IPS-18a (cell line): ENCODE measurements at regions not wholly inside any gene's neighbourhood (a gene's known extent, or its start where the extent isn't known, plus 50 kb on each side); places are given as distances from the start of the nearest gene placed in this dataset.

Experiments
- H3K27ac ChIP-seq: one replicate; pipeline ENCODE4 v1.5.1; 2013; ENCODE audit warnings: low read length
- H3K27me3 ChIP-seq: one replicate; pipeline ENCODE4 v1.6.1; 2013; ENCODE audit warnings: mild to moderate bottlenecking, low read length; ENCODE audit not compliant: control insufficient read depth, insufficient read depth
- H3K36me3 ChIP-seq: one replicate; pipeline ENCODE4 v1.6.1; 2013; ENCODE audit warnings: low read depth, low read length; ENCODE audit not compliant: control insufficient read depth
- H3K4me1 ChIP-seq: one replicate; pipeline ENCODE4 v1.6.1; 2013; ENCODE audit warnings: low read depth, low read length; ENCODE audit not compliant: control insufficient read depth
- H3K4me3 ChIP-seq: one replicate; pipeline ENCODE4 v1.5.1; 2013; ENCODE audit warnings: low read length
- H3K9ac ChIP-seq: one replicate; pipeline ENCODE4 v1.6.1; 2013; ENCODE audit warnings: mild to moderate bottlenecking, low read length, moderate library complexity
- H3K9me3 ChIP-seq: one replicate; pipeline ENCODE4 v1.6.1; 2013; ENCODE audit warnings: low read depth, low read length; ENCODE audit not compliant: control insufficient read depth

GRCh38 chr7:1314908-1315450, 82.3 kb downstream of the UNCX start:
- no peak overlapping the region for H3K9ac ChIP-seq
- H3K36me3 ChIP-seq, result no peaks in the 10 kb centered on the region
- no peaks in the 10 kb centered on the region for H3K4me1 ChIP-seq
- no peak overlapping the region for H3K27ac ChIP-seq
- H3K9me3 ChIP-seq, result no peaks in the 10 kb centered on the region
- H3K4me3 ChIP-seq, result no peak overlapping the region
- H3K27me3 ChIP-seq, result no peaks in the 10 kb centered on the region

GRCh38 chr7:1316086-1316485, 83.4 kb downstream of the UNCX start:
- Histone ChIP-seq H3K4me3 (no peak overlapping the region), H3K27me3 (no peaks in the 10 kb centered on the region), H3K9me3 (no peaks in the 10 kb centered on the region), H3K9ac (no peak overlapping the region), H3K36me3 (no peaks in the 10 kb centered on the region), H3K4me1 (no peaks in the 10 kb centered on the region), H3K27ac (no peak overlapping the region)

DNA sequence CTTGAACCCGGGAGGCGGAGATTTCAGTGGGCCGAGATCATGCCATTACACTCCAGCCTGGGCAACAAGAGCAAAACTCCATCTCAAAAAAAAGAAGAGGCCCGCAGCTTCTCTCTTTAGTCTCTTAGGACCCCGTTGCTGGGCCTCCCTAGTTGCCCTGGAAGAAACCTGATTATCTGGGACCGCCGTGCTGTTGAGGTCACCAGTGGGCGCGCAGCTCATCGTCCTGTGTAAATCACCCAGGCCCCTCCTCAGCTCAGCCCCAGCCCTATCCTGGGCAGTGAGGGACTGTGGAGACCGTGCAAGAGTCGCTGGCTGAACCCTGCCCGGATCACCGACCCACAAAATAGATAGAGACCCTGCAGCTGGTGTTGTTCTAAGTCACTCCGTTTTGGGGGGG, 85.0 kb downstream of the UNCX start:
- no peaks in the 10 kb centered on the region for H3K9me3 ChIP-seq
- no peak overlapping the region for H3K4me3 ChIP-seq
- no peaks in the 10 kb centered on the region for H3K4me1 ChIP-seq
- no peak overlapping the region for H3K9ac ChIP-seq
- H3K27ac ChIP-seq, result no peak overlapping the region
- no peaks in the 10 kb centered on the region for H3K27me3 ChIP-seq
- H3K36me3 ChIP-seq, result no peaks in the 10 kb centered on the region

DNA sequence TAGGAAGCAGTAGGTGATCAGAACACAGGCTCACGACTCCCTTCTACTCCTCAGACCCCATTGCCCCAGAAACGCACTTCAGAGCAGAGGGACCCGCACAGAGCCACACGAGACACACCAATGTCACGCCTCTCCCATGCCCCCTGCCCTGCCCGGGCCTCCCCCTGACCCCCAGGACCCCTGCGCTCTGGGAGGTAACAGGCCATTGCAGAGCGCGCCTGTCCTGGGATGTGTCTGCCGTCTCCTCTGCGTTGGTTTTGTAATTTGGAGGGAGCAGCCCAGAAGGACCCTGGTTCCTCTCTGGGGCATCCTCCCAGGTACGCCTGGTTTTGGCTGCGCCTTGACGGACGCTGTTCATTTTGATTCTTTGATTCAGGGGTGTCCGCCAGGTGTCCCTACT, 85.4 kb downstream of the UNCX start:
- H3K9ac ChIP-seq, result no peak overlapping the region
- no peaks in the 10 kb centered on the region for H3K36me3 ChIP-seq
- H3K4me1 ChIP-seq, result no peaks in the 10 kb centered on the region
- H3K27me3 ChIP-seq, result no peaks in the 10 kb centered on the region
- no peak overlapping the region for H3K4me3 ChIP-seq
- H3K9me3 ChIP-seq, result no peaks in the 10 kb centered on the region
- no peak overlapping the region for H3K27ac ChIP-seq

DNA sequence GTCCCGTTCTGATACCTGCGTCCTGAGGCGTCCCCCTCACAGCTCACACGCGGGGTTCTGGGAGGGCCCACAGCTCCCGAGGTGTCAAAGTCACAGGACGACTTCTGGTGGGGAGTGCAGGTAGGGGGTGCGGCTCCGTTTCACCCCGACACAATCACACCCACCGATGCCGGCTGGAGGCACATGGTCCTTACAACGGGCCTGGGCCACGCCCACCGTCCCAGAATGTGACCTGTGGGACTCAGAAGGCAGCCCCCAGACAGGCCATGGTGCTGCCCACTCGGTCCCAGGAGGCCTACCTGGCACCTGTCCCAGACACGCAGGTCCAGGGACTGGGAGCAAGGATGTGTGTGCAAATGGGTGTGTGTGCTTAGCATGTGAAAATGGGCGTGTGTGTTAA, 86.0 kb downstream of the UNCX start:
- H3K9ac ChIP-seq, result no peak overlapping the region
- H3K4me1 ChIP-seq, result no peaks in the 10 kb centered on the region
- no peaks in the 10 kb centered on the region for H3K9me3 ChIP-seq
- no peak overlapping the region for H3K4me3 ChIP-seq
- H3K27ac ChIP-seq, result no peak overlapping the region
- no peaks in the 10 kb centered on the region for H3K36me3 ChIP-seq
- no peaks in the 10 kb centered on the region for H3K27me3 ChIP-seq

DNA sequence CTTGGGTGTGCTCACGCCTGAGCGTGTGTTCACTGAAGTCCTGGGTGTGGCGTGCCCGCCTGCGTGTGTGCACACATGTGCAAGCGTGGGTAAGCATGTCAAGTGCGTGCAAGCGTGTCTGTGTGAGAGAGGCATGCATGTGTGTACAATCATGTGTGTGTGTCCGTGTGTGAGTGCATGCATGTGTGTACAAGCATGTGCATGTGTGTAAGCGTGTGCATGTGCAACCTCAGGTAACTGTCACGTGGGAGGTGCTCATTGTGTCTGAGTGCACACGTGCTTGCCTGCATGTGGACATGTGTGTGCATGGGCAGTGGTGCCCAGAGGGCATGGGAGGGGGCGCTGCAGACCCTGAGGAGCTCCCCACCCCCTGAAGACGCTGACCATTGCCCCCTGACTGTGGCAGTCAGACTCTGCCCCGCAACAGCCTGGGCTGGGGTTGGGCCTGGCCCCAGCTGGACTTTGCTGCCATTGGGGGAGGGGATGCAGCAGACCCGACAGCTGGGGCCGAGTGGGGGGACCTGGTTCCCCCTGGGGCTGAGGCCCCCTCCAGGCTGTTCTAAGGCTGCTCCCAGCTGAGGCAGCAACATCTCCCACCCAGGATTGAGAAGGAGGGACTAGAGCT, 88.1 kb downstream of the UNCX start:
- no peak overlapping the region for H3K27ac ChIP-seq
- H3K4me3 ChIP-seq, result no peak overlapping the region
- H3K4me1 ChIP-seq, result no peaks in the 10 kb centered on the region
- H3K27me3 ChIP-seq, result no peaks in the 10 kb centered on the region
- H3K36me3 ChIP-seq, result no peaks in the 10 kb centered on the region
- H3K9ac ChIP-seq, result no peak overlapping the region
- H3K9me3 ChIP-seq, result no peaks in the 10 kb centered on the region

DNA sequence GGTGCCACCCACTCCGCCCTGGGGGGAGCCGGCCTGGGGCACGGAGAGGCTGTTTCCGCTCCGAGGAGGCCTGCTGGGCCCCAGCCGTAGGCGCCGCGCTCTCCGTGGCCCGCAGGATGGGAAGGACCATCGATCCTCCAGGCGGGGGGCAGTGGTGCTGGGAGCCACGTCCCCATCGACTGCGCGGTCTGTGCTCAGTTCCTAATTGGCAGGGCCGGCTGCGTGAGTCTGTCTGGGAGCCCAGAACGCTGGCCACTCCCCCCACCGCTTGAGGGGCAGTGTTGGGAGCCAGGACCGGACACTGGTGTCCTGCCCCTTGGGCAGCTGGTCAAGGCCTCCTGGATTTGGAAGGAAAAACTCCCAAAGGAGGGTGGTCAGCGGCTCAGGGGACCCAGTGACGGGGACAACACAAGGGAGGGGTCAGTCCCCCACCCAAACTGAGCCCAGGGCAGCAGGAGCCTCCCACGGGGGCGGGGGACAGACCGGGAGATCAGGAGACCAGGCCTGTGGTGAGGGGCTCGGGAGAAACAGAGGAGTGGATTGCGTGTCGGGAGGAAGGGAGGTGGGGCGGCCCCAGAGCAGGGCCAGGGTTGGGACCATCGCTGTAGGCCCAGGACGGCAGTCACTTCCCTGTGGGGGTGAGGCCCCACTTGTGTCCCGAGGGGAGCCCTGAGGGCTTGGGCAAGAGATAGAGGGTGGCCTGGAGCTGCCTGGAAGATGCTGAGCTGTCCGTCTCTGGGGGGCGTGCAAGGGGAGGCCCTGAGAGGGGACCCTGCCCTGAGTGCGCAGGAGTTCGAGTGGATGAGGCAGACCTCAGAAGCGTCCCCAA, 89.0 kb downstream of the UNCX start:
- Histone ChIP-seq H3K27me3 (no peaks in the 10 kb centered on the region), H3K9ac (no peak overlapping the region), H3K36me3 (no peaks in the 10 kb centered on the region), H3K4me1 (no peaks in the 10 kb centered on the region), H3K27ac (no peak overlapping the region), H3K9me3 (no peaks in the 10 kb centered on the region), H3K4me3 (no peak overlapping the region)

DNA sequence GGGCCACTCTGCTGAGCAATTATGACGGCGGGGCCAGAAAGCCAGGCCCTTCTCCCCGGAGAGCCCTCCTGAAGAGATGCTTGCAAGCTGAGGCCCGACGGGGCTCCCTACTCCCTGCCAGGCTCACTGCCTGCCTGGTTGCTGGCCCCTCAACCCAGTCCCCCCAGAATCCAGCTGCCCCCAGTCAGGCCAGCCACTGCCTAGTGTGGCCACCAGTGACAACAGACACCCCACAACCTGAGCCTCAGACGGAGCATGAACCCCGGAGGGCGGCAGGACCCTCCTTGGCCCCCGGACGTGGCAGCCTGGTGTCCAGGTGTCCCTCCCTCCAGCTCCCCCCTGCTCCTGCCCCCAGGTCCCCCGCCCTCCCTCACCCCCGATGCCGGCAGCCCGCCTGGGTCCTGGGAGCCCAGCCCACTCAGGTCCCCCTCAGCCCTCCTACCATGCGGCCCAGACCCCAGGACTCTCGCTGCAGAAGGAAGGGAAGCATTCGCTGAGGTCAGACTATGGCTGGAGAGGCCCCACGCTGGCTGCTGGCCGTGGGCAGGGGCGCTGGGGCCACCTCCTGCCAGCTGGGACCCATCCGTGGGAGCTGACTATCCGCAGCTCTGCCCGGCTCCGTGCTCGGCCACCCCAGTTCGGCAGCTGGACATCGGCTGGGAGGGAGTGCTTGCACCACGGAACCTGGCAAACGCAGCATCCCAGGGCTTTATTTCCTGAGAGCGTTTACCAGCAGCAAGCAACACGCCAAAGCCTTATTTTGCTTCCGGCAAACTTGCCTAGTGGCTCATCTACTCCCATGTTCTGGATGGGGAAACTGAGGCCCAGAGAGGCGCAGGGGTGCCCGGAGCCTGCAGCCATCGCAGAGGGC, 89.8 kb downstream of the UNCX start:
- Histone ChIP-seq H3K4me1 (no peaks in the 10 kb centered on the region), H3K9me3 (no peaks in the 10 kb centered on the region), H3K4me3 (no peak overlapping the region), H3K27me3 (no peaks in the 10 kb centered on the region), H3K36me3 (no peaks in the 10 kb centered on the region), H3K27ac (no peak overlapping the region), H3K9ac (no peak overlapping the region)

DNA sequence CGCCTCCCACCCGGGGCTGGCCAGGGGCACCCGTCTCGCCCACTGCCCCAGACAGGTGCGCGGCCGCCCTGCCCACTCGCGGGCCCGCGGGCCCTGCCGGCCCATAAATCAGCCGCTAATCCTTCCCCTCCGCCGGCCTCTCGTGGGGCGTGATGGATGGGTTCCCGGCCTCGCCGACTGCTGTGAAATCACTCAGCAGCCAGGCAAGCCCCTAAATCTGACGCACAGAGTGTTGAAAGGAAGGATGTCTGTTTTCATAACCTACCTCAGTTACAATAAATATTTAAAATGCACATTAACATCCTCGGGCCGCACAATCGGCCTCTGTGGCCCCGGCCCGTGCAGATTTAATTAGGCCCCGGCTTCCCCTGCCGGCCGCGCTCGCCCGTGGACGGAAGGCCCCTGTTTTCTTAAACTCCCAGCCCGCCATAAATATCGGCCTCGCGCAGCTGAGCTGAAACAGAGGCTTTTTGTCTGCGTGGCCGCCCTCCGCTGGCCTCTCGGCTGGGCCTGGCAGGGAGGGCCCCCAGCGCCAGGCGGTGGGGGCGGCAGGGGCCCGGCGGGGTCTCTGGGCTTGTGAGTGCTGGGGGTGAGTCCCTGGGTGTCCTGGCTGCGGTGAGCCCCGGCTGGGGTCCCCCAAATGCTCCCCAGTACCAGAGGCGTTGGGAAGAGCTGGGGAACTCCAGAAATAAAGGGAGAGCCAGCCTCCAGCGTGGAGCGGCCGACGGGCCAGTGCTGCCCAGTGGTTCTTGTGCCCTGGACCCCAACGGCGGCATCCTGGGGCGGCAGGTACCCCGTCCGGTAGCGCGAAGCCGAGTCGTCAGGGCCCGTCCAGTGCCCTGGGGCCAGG, 90.7 kb downstream of the UNCX start:
- H3K27ac ChIP-seq, result no peak overlapping the region
- H3K9ac ChIP-seq, result no peak overlapping the region
- no peaks in the 10 kb centered on the region for H3K9me3 ChIP-seq
- H3K27me3 ChIP-seq, result no peaks in the 10 kb centered on the region
- no peaks in the 10 kb centered on the region for H3K4me1 ChIP-seq
- no peak overlapping the region for H3K4me3 ChIP-seq
- H3K36me3 ChIP-seq, result no peaks in the 10 kb centered on the region

- H3K9me3 ChIP-seq, result no peaks in the 10 kb centered on the region
- H3K27me3 ChIP-seq, result no peaks in the 10 kb centered on the region
- H3K36me3 ChIP-seq, result no peaks in the 10 kb centered on the region
- H3K4me3 ChIP-seq, result no peak overlapping the region
- H3K4me1 ChIP-seq, result no peaks in the 10 kb centered on the region
- H3K9ac ChIP-seq, result no peak overlapping the region
- no peak overlapping the region for H3K27ac ChIP-seq
These were observed 91.6 kb downstream of the UNCX start for GRCh38 chr7:1324028-1324900.
